NCI-H2107 treated with DMSO at 0.1 percent for 48 hours (cell line): ENCODE measurements at regions not wholly inside any gene's neighbourhood (a gene's known extent, or its start where the extent isn't known, plus 50 kb on each side); places are given as distances from the start of the nearest gene placed in this dataset.

Source experiments
- DNase-seq: peaks from one replicate; lab custom pipeline; 2025; ENCODE audit not compliant: unreplicated experiment; lab: John Stamatoyannopoulos, UW

- no peak for DNase-seq
Observed at GRCh38 chr1:69128204-69128603, 439.5 kb upstream of the LRRC7 start.

GRCh38 chr1:69129538-69129937 is 438.2 kb upstream of the LRRC7 start:
- no peak for DNase-seq

- no peak for DNase-seq
Observed at GRCh38 chr1:69138172-69138571, 429.6 kb upstream of the LRRC7 start.

GRCh38 chr1:69139007-69139406 is 428.7 kb upstream of the LRRC7 start:
- DNase-seq, result no peak

GRCh38 chr1:69146303-69146702 is 421.4 kb upstream of the LRRC7 start:
- DNase-seq, result no peak

GRCh38 chr1:69148731-69149130 is 419.0 kb upstream of the LRRC7 start:
- DNase-seq, result no peak

GRCh38 chr1:69157046-69157756 is 410.5 kb upstream of the LRRC7 start:
- DNase-seq, result no peak

- no peak for DNase-seq
Observed at GRCh38 chr1:69163241-69163640, 404.5 kb upstream of the LRRC7 start.

- DNase-seq, result no peak
Observed at GRCh38 chr1:69163779-69164178, 403.9 kb upstream of the LRRC7 start.

- DNase-seq, result no peak
Observed at GRCh38 chr1:69167876-69168275, 399.8 kb upstream of the LRRC7 start.

GRCh38 chr1:69171248-69171647 is 396.5 kb upstream of the LRRC7 start:
- no peak for DNase-seq

GRCh38 chr1:69172003-69173000 is 395.4 kb upstream of the LRRC7 start:
- no peak for DNase-seq

- DNase-seq, result no peak
Observed at GRCh38 chr1:69175053-69175452, 392.7 kb upstream of the LRRC7 start.

GRCh38 chr1:69180358-69180757 is 387.4 kb upstream of the LRRC7 start:
- DNase-seq, result no peak

- no peak for DNase-seq
Observed at GRCh38 chr1:69185378-69185777, 382.3 kb upstream of the LRRC7 start.

GRCh38 chr1:69191335-69191734 is 376.4 kb upstream of the LRRC7 start:
- DNase-seq, result no peak

GRCh38 chr1:69195136-69195535 is 372.6 kb upstream of the LRRC7 start:
- no peak for DNase-seq

- DNase-seq, result no peak
Observed at GRCh38 chr1:69196071-69196470, 371.7 kb upstream of the LRRC7 start.

- no peak for DNase-seq
Observed at GRCh38 chr1:69197816-69198215, 369.9 kb upstream of the LRRC7 start.

- no peak for DNase-seq
Observed at GRCh38 chr1:69201716-69202115, 366.0 kb upstream of the LRRC7 start.

GRCh38 chr1:69203166-69203565 is 364.6 kb upstream of the LRRC7 start:
- no peak for DNase-seq

GRCh38 chr1:69213644-69214043 is 354.1 kb upstream of the LRRC7 start:
- no peak for DNase-seq
